H1 (cell line): ENCODE measurements at regions not wholly inside any gene's neighbourhood (a gene's known extent, or its start where the extent isn't known, plus 50 kb on each side); places are given as distances from the start of the nearest gene placed in this dataset.
"Not testable (repeated sequence)": the region's sequence is repeated elsewhere in the genome, so short reads cannot be mapped to it uniquely, and the experiment has no call there.

Experiments
- CTCF ChIA-PET: fragments of 300-600 bp; sonication (Branson Sonifier 250); formaldehyde crosslinking; loops from one replicate; lab custom pipeline; 2021; ENCODE audit not compliant: partially characterized antibody; lab: Charles Lee
- POLR2A ChIA-PET: fragments of 300-600 bp; sonication (Branson Sonifier 250); formaldehyde crosslinking; loops from one replicate; lab custom pipeline; 2021; ENCODE audit warnings: inconsistent platforms; ENCODE audit not compliant: partially characterized antibody; lab: Charles Lee
- DNase-seq, 2 experiments: peaks; one replicate each; pipeline versions ENCODE4 v3.0.0 to v3.0.0-alpha.2; 2010 to 2022; ENCODE audit warnings: low spot score in 2 of 2, low read depth in 1 of 2, mixed read lengths in 1 of 2
- FAIRE-seq: peaks from 2 replicates; lab custom pipeline; 2011; peaks lifted over from hg19 to GRCh38; lab: Jason Lieb, UNC
- H2AFZ ChIP-seq: 2 replicates; pipeline ENCODE4 v1.8.1; 2012; ENCODE audit warnings: low read length, inconsistent platforms
- H2AK5ac ChIP-seq: 2 replicates; pipeline ENCODE4 v1.6.1; 2013; ENCODE audit warnings: low read depth, low read length
- H2BK120ac ChIP-seq: replicated peaks from 2 replicates; pipeline ENCODE3; 2013; ENCODE audit warnings: low read depth, low read length, inconsistent platforms
- H2BK12ac ChIP-seq: 2 replicates; pipeline ENCODE4 v1.6.1; 2013; ENCODE audit warnings: low read depth, low read length
- H2BK15ac ChIP-seq: 2 replicates; pipeline ENCODE4 v1.6.1; 2013; ENCODE audit warnings: low read length
- H2BK20ac ChIP-seq: 2 replicates; pipeline ENCODE4 v1.6.1; 2013; ENCODE audit warnings: low read length
- H2BK5ac ChIP-seq: 2 replicates; pipeline ENCODE4 v1.6.1; 2013; ENCODE audit warnings: low read depth, low read length
- H3K14ac ChIP-seq: 2 replicates; pipeline ENCODE4 v1.6.1; 2013; ENCODE audit warnings: inconsistent platforms; ENCODE audit not compliant: insufficient read length
- H3K18ac ChIP-seq: 2 replicates; pipeline ENCODE4 v1.6.1; 2013; ENCODE audit warnings: low read length; ENCODE audit errors: extremely low read depth
- H3K23ac ChIP-seq: 2 replicates; pipeline ENCODE4 v1.6.1; 2013; ENCODE audit warnings: inconsistent platforms; ENCODE audit not compliant: insufficient read length
- H3K23me2 ChIP-seq: 2 replicates; pipeline ENCODE4 v1.6.1; 2013; ENCODE audit warnings: low read depth, low read length
- H3K27ac ChIP-seq: 2 replicates; pipeline ENCODE4 v1.6.1; 2011; ENCODE audit warnings: low read depth, low read length, inconsistent platforms
- H3K27me3 ChIP-seq, 4 experiments: replicated peaks in 1 of 4; 1 replicate in 1 of 4; 2 replicates in 3 of 4; pipeline versions ENCODE4 v1.6.1 to v1.8.1; 2011 to 2013; ENCODE audit warnings: low read length in 3 of 4, mild to moderate bottlenecking in 3 of 4, inconsistent platforms in 2 of 4, mixed read lengths in 2 of 4, moderate library complexity in 1 of 4; ENCODE audit not compliant: control insufficient read depth in 3 of 4, insufficient read depth in 3 of 4; ENCODE audit errors: extremely low read depth in 1 of 4
- H3K36me3 ChIP-seq, 4 experiments: 2 replicates each; pipeline versions ENCODE4 v1.6.1 to v1.8.1; 2011 to 2013; ENCODE audit warnings: mild to moderate bottlenecking in 4 of 4, low read length in 3 of 4, moderate library complexity in 2 of 4, control low read depth in 1 of 4, inconsistent platforms in 1 of 4; ENCODE audit not compliant: insufficient read depth in 4 of 4, control insufficient read depth in 2 of 4
- H3K4ac ChIP-seq: replicated peaks from 2 replicates; pipeline ENCODE3; 2013; ENCODE audit warnings: low read length, low read depth, mixed read lengths, inconsistent platforms; ENCODE audit not compliant: insufficient read length
- H3K4me1 ChIP-seq, 4 experiments: replicated peaks in 1 of 4; 1 replicate in 1 of 4; 2 replicates in 3 of 4; pipeline versions ENCODE4 v1.6.1 to v1.8.1; 2011 to 2013; ENCODE audit warnings: low read length in 3 of 4, inconsistent platforms in 2 of 4, mixed read lengths in 1 of 4; ENCODE audit not compliant: insufficient read depth in 4 of 4, control insufficient read depth in 3 of 4
- H3K4me2 ChIP-seq, 2 experiments: 2 replicates each; pipeline versions ENCODE4 v1.6.1 to v1.8.1; 2011 to 2013; ENCODE audit warnings: low read depth in 2 of 2, low read length in 2 of 2, control low read depth in 1 of 2, inconsistent platforms in 1 of 2, mild to moderate bottlenecking in 1 of 2; ENCODE audit not compliant: insufficient read depth in 1 of 2
- H3K4me3 ChIP-seq, 4 experiments: fragments of 200-600, 300-600 bp in 1 of 4; sonication (generic), shearing (Covaris generic), sonication (Bioruptor Twin) in 1 of 4; 2 replicates each; pipeline versions ENCODE4 v1.5.1 to v1.8.1; 2011 to 2016; ENCODE audit warnings: low read length in 4 of 4, low read depth in 3 of 4, control low read depth in 2 of 4, inconsistent platforms in 2 of 4, mild to moderate bottlenecking in 2 of 4, mixed read lengths in 1 of 4, moderate library complexity in 1 of 4; ENCODE audit not compliant: insufficient read depth in 2 of 4; ENCODE audit errors: extremely low read depth in 1 of 4
- H3K56ac ChIP-seq: replicated peaks from 2 replicates; pipeline ENCODE3; 2013; ENCODE audit warnings: low read depth, mild to moderate bottlenecking, mixed read lengths, low read length, inconsistent platforms; ENCODE audit not compliant: insufficient read length
- H3K79me1 ChIP-seq: 2 replicates; pipeline ENCODE4 v1.6.1; 2013; ENCODE audit warnings: low read depth, low read length, control low read depth
- H3K79me2 ChIP-seq, 2 experiments: 2 replicates each; pipeline versions ENCODE4 v1.6.1 to v1.8.1; 2012 to 2013; ENCODE audit warnings: low read length in 2 of 2, mild to moderate bottlenecking in 2 of 2, inconsistent platforms in 1 of 2; ENCODE audit not compliant: insufficient read depth in 2 of 2, control insufficient read depth in 1 of 2
- H3K9ac ChIP-seq, 4 experiments: replicated peaks in 1 of 4; 1 replicate in 1 of 4; 2 replicates in 3 of 4; pipeline versions ENCODE4 v1.6.1 to v1.8.1; 2011 to 2013; ENCODE audit warnings: low read depth in 3 of 4, low read length in 3 of 4, control low read depth in 2 of 4, mild to moderate bottlenecking in 2 of 4, moderate library complexity in 2 of 4, inconsistent platforms in 1 of 4; ENCODE audit errors: extremely low read depth in 1 of 4
- H3K9me3 ChIP-seq, 2 experiments: 2 replicates each; pipeline versions ENCODE4 v1.6.1 to v1.8.1; 2012 to 2013; ENCODE audit warnings: mild to moderate bottlenecking in 2 of 2, moderate library complexity in 2 of 2, control low read depth in 1 of 2, inconsistent platforms in 1 of 2, low read depth in 1 of 2, low read length in 1 of 2, mixed read lengths in 1 of 2; ENCODE audit not compliant: insufficient read depth in 2 of 2
- H4K20me1 ChIP-seq, 2 experiments: replicated peaks in 1 of 2; 2 replicates each; pipeline versions ENCODE3 to v1.8.1; 2011 to 2013; ENCODE audit warnings: inconsistent platforms in 2 of 2, low read length in 2 of 2, mild to moderate bottlenecking in 1 of 2; ENCODE audit not compliant: insufficient read depth in 2 of 2, control insufficient read depth in 1 of 2
- H4K5ac ChIP-seq: 2 replicates; pipeline ENCODE4 v1.6.1; 2013; ENCODE audit warnings: low read length, low read depth, mixed read lengths, inconsistent platforms; ENCODE audit not compliant: insufficient read length
- H4K8ac ChIP-seq: 2 replicates; pipeline ENCODE4 v1.8.0; 2013; ENCODE audit warnings: mild to moderate bottlenecking, moderate library complexity, low read length, inconsistent platforms; ENCODE audit not compliant: insufficient read depth; ENCODE audit errors: extremely low read depth
- H4K91ac ChIP-seq: replicated peaks from 2 replicates; pipeline ENCODE3; 2013; ENCODE audit warnings: low read length, mixed read lengths, inconsistent platforms; ENCODE audit not compliant: insufficient read length
- WGBS, 2 experiments: shearing (Covaris generic) in 1 of 2; methylation state at CpG; one replicate each; pipeline versions ENCODE4 v1.1.6 to v1.1.7; 2013 to 2015; ENCODE audit warnings: low lambda C conversion rate in 2 of 2, mixed read lengths in 2 of 2, inconsistent platforms in 1 of 2, low coverage in 1 of 2, missing lambda C conversion rate in 1 of 2; ENCODE audit not compliant: insufficient replicate concordance in 2 of 2, insufficient coverage in 1 of 2, insufficient read length in 1 of 2; ENCODE audit errors: extremely low coverage in 1 of 2, missing lambda C conversion rate in 1 of 2; 5-methylcytosine and 5-hydroxymethylcytosine counted together

GRCh38 chr7:109719359-109719758 is 1149.7 kb downstream of the DNAJB9 start:
- H3K4ac ChIP-seq, H3K4me2 ChIP-seq, H4K8ac ChIP-seq, FAIRE-seq, H3K79me1 ChIP-seq, H3K36me3 ChIP-seq, H4K91ac ChIP-seq, H2AFZ ChIP-seq, DNase-seq, H3K23me2 ChIP-seq, H3K27me3 ChIP-seq, H3K18ac ChIP-seq, H3K9me3 ChIP-seq, H3K9ac ChIP-seq, POLR2A ChIA-PET, H2BK20ac ChIP-seq, H3K27ac ChIP-seq, H4K20me1 ChIP-seq, H2BK120ac ChIP-seq, H3K56ac ChIP-seq, H4K5ac ChIP-seq, H2AK5ac ChIP-seq, H3K79me2 ChIP-seq, H3K23ac ChIP-seq, H2BK12ac ChIP-seq, H2BK5ac ChIP-seq, H2BK15ac ChIP-seq, H3K14ac ChIP-seq, H3K4me1 ChIP-seq, H3K4me3 ChIP-seq: not testable (repeated sequence)
- 96% methylated on average over 8 of the region's 8 CpGs; no CpG with 5 or more reads in 1 of the 2 experiments for WGBS, 2 experiments
- CTCF ChIA-PET: interaction anchor here (0.8 kb wide), 1 partner anchor 10 kb away, joined by 3 read pairs; no protein-coding TSS in a partner anchor
